CD14-positive monocyte (primary cell): ENCODE measurements at regions not wholly inside any gene's neighbourhood (a gene's known extent, or its start where the extent isn't known, plus 50 kb on each side); places are given as distances from the start of the nearest gene placed in this dataset.

ENCODE experiments used
- DNase-seq, 3 donors: peaks; one replicate each; pipeline ENCODE4 v3.0.0-alpha.2; 2011 to 2022
- H2AFZ ChIP-seq: 2 replicates; pipeline ENCODE4 v1.6.0; 2012; ENCODE audit warnings: mild to moderate bottlenecking, low read depth, low read length, inconsistent platforms; ENCODE audit not compliant: insufficient read depth, poor library complexity, severe bottlenecking
- H3K27ac ChIP-seq, 2 donors: 1 replicate in 1 of 2; 2 replicates in 1 of 2; pipeline ENCODE4 v1.5.1; 2012 to 2013; ENCODE audit warnings: low read length in 2 of 2, control low read depth in 1 of 2, inconsistent platforms in 1 of 2, low read depth in 1 of 2, mild to moderate bottlenecking in 1 of 2
- H3K27me3 ChIP-seq, 2 donors: one replicate each; pipeline versions ENCODE4 v1.6.0 to v1.6.1; 2011 to 2013; ENCODE audit warnings: low read length in 2 of 2; ENCODE audit not compliant: control insufficient read depth in 2 of 2, insufficient read depth in 2 of 2
- H3K36me3 ChIP-seq, 2 donors: replicated peaks in 1 of 2; 1 replicate in 1 of 2; 2 replicates in 1 of 2; pipeline versions ENCODE4 v1.5.1 to v1.6.1; 2012 to 2013; ENCODE audit warnings: low read length in 2 of 2, control low read depth in 1 of 2, inconsistent platforms in 1 of 2, mild to moderate bottlenecking in 1 of 2; ENCODE audit not compliant: insufficient read depth in 2 of 2, control insufficient read depth in 1 of 2
- H3K4me1 ChIP-seq, 2 donors: 1 replicate in 1 of 2; 2 replicates in 1 of 2; pipeline versions ENCODE4 v1.5.1 to v1.6.1; 2012 to 2013; ENCODE audit warnings: low read length in 2 of 2, control low read depth in 1 of 2, inconsistent platforms in 1 of 2, mild to moderate bottlenecking in 1 of 2, moderate library complexity in 1 of 2; ENCODE audit not compliant: insufficient read depth in 2 of 2, control insufficient read depth in 1 of 2
- H3K4me2 ChIP-seq: replicated peaks from 2 replicates; pipeline ENCODE3; 2012; ENCODE audit warnings: low read length, moderate library complexity, mild to moderate bottlenecking; ENCODE audit not compliant: poor library complexity, severe bottlenecking; ENCODE audit errors: extremely low read depth
- H3K4me3 ChIP-seq, 3 experiments: fragments of 200-600 bp in 1 of 3; sonication (generic) in 1 of 3; replicated peaks in 1 of 3; 1 replicate in 2 of 3; 2 replicates in 1 of 3; pipeline ENCODE4 v1.5.1; 2011 to 2013; ENCODE audit warnings: low read length in 3 of 3, mild to moderate bottlenecking in 3 of 3, control low read depth in 2 of 3, low read depth in 2 of 3, inconsistent platforms in 1 of 3, moderate library complexity in 1 of 3
- H3K79me2 ChIP-seq: 2 replicates; pipeline ENCODE4 v1.6.0; 2012; ENCODE audit warnings: mild to moderate bottlenecking, control low read depth, inconsistent platforms, low read length, moderate library complexity; ENCODE audit not compliant: insufficient read depth
- H3K9ac ChIP-seq: 2 replicates; pipeline ENCODE4 v1.6.0; 2017; ENCODE audit warnings: low read length, mild to moderate bottlenecking; ENCODE audit not compliant: insufficient read depth, poor library complexity, severe bottlenecking
- H3K9me3 ChIP-seq, 2 donors: replicated peaks in 1 of 2; 1 replicate in 1 of 2; 2 replicates in 1 of 2; pipeline versions ENCODE4 v1.5.1 to v1.6.1; 2012 to 2013; ENCODE audit warnings: low read length in 2 of 2, control low read depth in 1 of 2; ENCODE audit not compliant: control insufficient read depth in 1 of 2, insufficient read depth in 1 of 2
- H4K20me1 ChIP-seq: 2 replicates; pipeline ENCODE4 v1.6.0; 2012; ENCODE audit warnings: mild to moderate bottlenecking, low read length, control low read depth, moderate library complexity; ENCODE audit not compliant: insufficient read depth
- H3K27ac Mint-ChIP-seq, 7 donors: one replicate each; pipeline ENCODE4 v1.8.0; 2020; ENCODE audit warnings: mild to moderate bottlenecking in 7 of 7, mixed read lengths in 7 of 7, moderate library complexity in 6 of 7, inconsistent platforms in 2 of 7
- H3K27me3 Mint-ChIP-seq, 3 donors: one replicate each; pipeline ENCODE4 v1.8.0; 2021 to 2022; ENCODE audit warnings: low read depth in 3 of 3, mild to moderate bottlenecking in 3 of 3, mixed read lengths in 3 of 3, moderate library complexity in 3 of 3, inconsistent platforms in 1 of 3
- H3K36me3 Mint-ChIP-seq, 2 donors: one replicate each; pipeline ENCODE4 v1.8.0; 2020; ENCODE audit warnings: mixed read lengths in 2 of 2, inconsistent platforms in 1 of 2, mild to moderate bottlenecking in 1 of 2
- H3K4me1 Mint-ChIP-seq: one replicate; pipeline ENCODE4 v1.8.0; 2020; ENCODE audit warnings: mild to moderate bottlenecking, mixed read lengths
- H3K4me3 Mint-ChIP-seq, 2 donors: one replicate each; pipeline ENCODE4 v1.8.0; 2020; ENCODE audit warnings: mild to moderate bottlenecking in 2 of 2, mixed read lengths in 2 of 2, moderate library complexity in 1 of 2
- H3K9me3 Mint-ChIP-seq, 7 donors: one replicate each; pipeline ENCODE4 v1.8.0; 2020 to 2022; ENCODE audit warnings: mixed read lengths in 7 of 7, mild to moderate bottlenecking in 6 of 7, moderate library complexity in 6 of 7, inconsistent platforms in 2 of 7
- CTCF ChIP-seq: fragments of 200-600 bp; IDR thresholded peaks from one replicate; pipeline ENCODE4 v1.8.0; 2022; ENCODE audit warnings: antibody characterized with exemption, mild to moderate bottlenecking
- WGBS: methylation state at CpG from one replicate; pipeline ENCODE4 v1.1.5; 2013; ENCODE audit warnings: missing lambda C conversion rate; ENCODE audit not compliant: insufficient coverage; 5-methylcytosine and 5-hydroxymethylcytosine counted together
- intact Hi-C, 2 donors: fragments of 100-400 bp; cut with micrococcal nuclease; formaldehyde crosslinking; loops; one replicate each; pipeline versions ENCODE4 v1.15.0 to v1.15.1; 2023

DNA sequence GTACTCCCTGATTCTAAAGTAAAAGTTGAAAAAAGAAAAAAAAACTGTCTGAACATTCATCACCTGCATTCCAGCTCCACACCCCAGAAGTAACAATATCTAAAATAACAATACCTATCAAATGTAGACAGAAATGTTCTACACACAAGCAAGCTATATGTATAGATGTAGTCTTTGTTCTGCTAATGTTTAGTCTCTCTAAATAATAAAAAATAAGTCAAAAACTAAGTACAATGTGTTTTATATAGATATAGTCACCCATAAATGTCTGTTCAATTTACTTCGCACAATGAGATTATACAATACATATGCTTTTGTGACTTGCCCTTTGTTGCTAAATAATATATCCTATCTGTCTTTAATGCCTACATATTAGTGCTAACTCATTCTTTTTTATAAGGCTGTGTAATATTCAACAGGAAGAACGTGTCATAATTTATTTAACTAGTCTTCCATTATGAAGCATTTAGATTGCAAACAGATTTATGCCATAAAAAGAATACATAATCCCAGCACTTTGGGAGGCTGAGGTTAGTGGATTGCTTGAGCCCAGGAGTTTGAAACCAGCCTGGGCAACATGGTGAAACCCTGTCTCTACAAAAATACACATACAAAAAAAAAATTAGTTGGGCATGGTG is 216.2 kb upstream of the ZNF217 start:
- H3K79me2 ChIP-seq = no peaks in the 10 kb centered on the region
- no peaks in the 10 kb centered on the region for H3K27me3 ChIP-seq
- Mint-ChIP-seq H3K4me1 (no peaks in the 10 kb centered on the region), H3K9me3 (no peaks in the 10 kb centered on the region), H3K27me3 (peaks cover 0 to 4% (median 0%) of the 10 kb centered on the region in 3 donors), H3K4me3 (no peak overlapping the region), H3K27ac (no peak overlapping the region), H3K36me3 (no peaks in the 10 kb centered on the region)
- no peak overlapping the region for H3K4me2 ChIP-seq
- no peak for TF ChIP-seq CTCF
- H2AFZ ChIP-seq = no peak overlapping the region
- H3K36me3 ChIP-seq = no peaks in the 10 kb centered on the region
- no peaks in the 10 kb centered on the region for H3K9me3 ChIP-seq
- no peaks in the 10 kb centered on the region for H4K20me1 ChIP-seq
- no peak overlapping the region for H3K27ac ChIP-seq
- H3K4me3 ChIP-seq = no peak overlapping the region
- no peak overlapping the region for H3K9ac ChIP-seq
- no peak for DNase-seq
- intact Hi-C loops = no loop called here
- no peaks in the 10 kb centered on the region for H3K4me1 ChIP-seq
- WGBS = no CpG with 5 or more reads among the region's 2 CpGs

DNA sequence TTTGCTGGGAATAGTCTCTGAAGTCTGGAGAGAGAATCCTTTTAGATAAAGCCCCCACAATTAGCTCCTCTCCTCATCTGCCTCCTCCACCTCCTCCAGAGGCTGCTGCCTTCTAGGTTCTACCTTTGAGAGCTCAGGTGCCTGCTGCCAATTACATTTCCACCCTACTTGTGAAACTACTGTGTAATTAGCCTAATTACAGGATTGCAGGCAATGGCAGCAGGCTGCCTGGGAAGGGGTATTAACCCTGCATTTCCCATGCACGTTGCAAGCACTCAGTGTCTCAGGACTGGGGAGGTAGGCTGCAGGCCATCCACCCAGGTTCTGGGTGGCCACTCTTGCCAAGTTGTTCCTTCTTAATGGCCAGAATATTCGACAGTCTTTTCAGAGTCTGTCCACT is 215.6 kb upstream of the ZNF217 start:
- intact Hi-C loops = no loop called here
- no peaks in the 10 kb centered on the region for H3K36me3 Mint-ChIP-seq
- Histone ChIP-seq H3K4me1 (no peaks in the 10 kb centered on the region), H2AFZ (no peak overlapping the region), H3K9me3 (no peaks in the 10 kb centered on the region), H3K36me3 (no peaks in the 10 kb centered on the region), H3K4me2 (no peak overlapping the region), H3K27me3 (no peaks in the 10 kb centered on the region), H4K20me1 (no peaks in the 10 kb centered on the region), H3K9ac (no peak overlapping the region), H3K79me2 (no peaks in the 10 kb centered on the region), H3K27ac (no peak overlapping the region), H3K4me3 (no peak overlapping the region)
- peaks cover 0 to 4% (median 0%) of the 10 kb centered on the region in 3 donors for H3K27me3 Mint-ChIP-seq
- no peaks in the 10 kb centered on the region for H3K4me1 Mint-ChIP-seq
- WGBS = 89% methylated on average over 2 of the region's 2 CpGs
- no peak overlapping the region for H3K4me3 Mint-ChIP-seq
- no peak for TF ChIP-seq CTCF
- no peaks in the 10 kb centered on the region for H3K9me3 Mint-ChIP-seq
- no peak overlapping the region for H3K27ac Mint-ChIP-seq
- DNase-seq = no peak
